ENCODE measurements at regions not wholly inside any gene's neighbourhood (a gene's known extent, or its start where the extent isn't known, plus 50 kb on each side); places are given as distances from the start of the nearest gene placed in this dataset.

- H3K4me2 ChIP-seq (replicated peaks; ENCODE audit: low read depth, low read length, poor library complexity, severe bottlenecking), result no peak overlapping the region
- H4K20me1 ChIP-seq (ENCODE audit: control insufficient read depth, insufficient read depth, low read length, poor library complexity, severe bottlenecking), result no peaks in the 10 kb centered on the region
- Mint-ChIP-seq H3K4me1 (no peaks in the 10 kb centered on the region), H3K27me3 (no peaks in the 10 kb centered on the region), H3K4me3 (no peak overlapping the region), H3K9me3 (ENCODE audit: insufficient read depth) (peaks cover 2% of the 10 kb centered on the region), H3K27ac (no peak overlapping the region)
- H3K27me3 ChIP-seq (replicated peaks in 1 of 4; ENCODE audit: control extremely low read depth in 1 of 4, control insufficient read depth in 3 of 4, insufficient read depth in 4 of 4, low read length in 3 of 4), result no peaks in the 10 kb centered on the region
- no peaks in the 10 kb centered on the region for H3K36me3 ChIP-seq (replicated peaks in 1 of 2; ENCODE audit: control extremely low read depth in 1 of 2, control insufficient read depth in 1 of 2, extremely low read depth in 1 of 2, insufficient read depth in 2 of 2, low read length in 1 of 2)
- intact Hi-C loops (cut with micrococcal nuclease), result no loop called here
- H3K9ac ChIP-seq (ENCODE audit: low read length), result no peak overlapping the region
- H3K4me3 ChIP-seq (ENCODE audit: control extremely low read depth in 1 of 5, extremely low read depth in 1 of 5, insufficient read depth in 1 of 5, low read depth in 2 of 5, low read length in 4 of 5), result no peak overlapping the region
- no peak overlapping the region for H3K27ac ChIP-seq (ENCODE audit: low read length in 2 of 2)
- no peak for DNase-seq
- H2AFZ ChIP-seq (ENCODE audit: insufficient read depth, low read depth, low read length, poor library complexity, severe bottlenecking), result no peak overlapping the region
- no peak for TF ChIP-seq EZH2 (IDR thresholded peaks at IDR 0.05; ENCODE audit: borderline replicate concordance, insufficient read depth, low read depth, low read length, poor library complexity, severe bottlenecking)
- TF ChIP-seq, protein P1, sequence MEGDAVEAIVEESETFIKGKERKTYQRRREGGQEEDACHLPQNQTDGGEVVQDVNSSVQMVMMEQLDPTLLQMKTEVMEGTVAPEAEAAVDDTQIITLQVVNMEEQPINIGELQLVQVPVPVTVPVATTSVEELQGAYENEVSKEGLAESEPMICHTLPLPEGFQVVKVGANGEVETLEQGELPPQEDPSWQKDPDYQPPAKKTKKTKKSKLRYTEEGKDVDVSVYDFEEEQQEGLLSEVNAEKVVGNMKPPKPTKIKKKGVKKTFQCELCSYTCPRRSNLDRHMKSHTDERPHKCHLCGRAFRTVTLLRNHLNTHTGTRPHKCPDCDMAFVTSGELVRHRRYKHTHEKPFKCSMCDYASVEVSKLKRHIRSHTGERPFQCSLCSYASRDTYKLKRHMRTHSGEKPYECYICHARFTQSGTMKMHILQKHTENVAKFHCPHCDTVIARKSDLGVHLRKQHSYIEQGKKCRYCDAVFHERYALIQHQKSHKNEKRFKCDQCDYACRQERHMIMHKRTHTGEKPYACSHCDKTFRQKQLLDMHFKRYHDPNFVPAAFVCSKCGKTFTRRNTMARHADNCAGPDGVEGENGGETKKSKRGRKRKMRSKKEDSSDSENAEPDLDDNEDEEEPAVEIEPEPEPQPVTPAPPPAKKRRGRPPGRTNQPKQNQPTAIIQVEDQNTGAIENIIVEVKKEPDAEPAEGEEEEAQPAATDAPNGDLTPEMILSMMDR (IDR thresholded peaks at IDR 0.05), result no peak
- no peaks in the 10 kb centered on the region for H3K9me3 ChIP-seq (ENCODE audit: control extremely low read depth in 1 of 3, control insufficient read depth in 2 of 3, insufficient read depth in 1 of 3, low read length in 2 of 3)
- no peaks in the 10 kb centered on the region for H3K79me2 ChIP-seq (ENCODE audit: control insufficient read depth, insufficient read depth, low read length)
- ChIA-PET POLR2A (no interaction called here), CTCF (no interaction called here)
- WGBS (ENCODE audit: insufficient coverage), result 95% methylated on average over 4 of the region's 5 CpGs
- ATAC-seq (ENCODE audit: low read depth), result no peak
- no peaks in the 10 kb centered on the region for H3K4me1 ChIP-seq (ENCODE audit: control insufficient read depth in 2 of 2, insufficient read depth in 2 of 2, low read length in 2 of 2)
These were observed 258.8 kb upstream of the NUDT12 start for GRCh38 chr5:103821361-103821760.

GRCh38 chr5:103808464-103809106, 246.0 kb upstream of the NUDT12 start:
- no peak for ATAC-seq (ENCODE audit: low read depth)

More at GRCh38 chr5:103808464-103809106, 246.0 kb upstream of the NUDT12 start:
- Histone ChIP-seq H3K9me3 (ENCODE audit: control extremely low read depth in 1 of 3, control insufficient read depth in 2 of 3, insufficient read depth in 1 of 3, low read length in 2 of 3) (no peaks in the 10 kb centered on the region), H3K27me3 (replicated peaks in 1 of 4; ENCODE audit: control extremely low read depth in 1 of 4, control insufficient read depth in 3 of 4, insufficient read depth in 4 of 4, low read length in 3 of 4) (no peaks in the 10 kb centered on the region), H3K4me3 (ENCODE audit: control extremely low read depth in 1 of 5, extremely low read depth in 1 of 5, insufficient read depth in 1 of 5, low read depth in 2 of 5, low read length in 4 of 5) (no peak overlapping the region), H3K36me3 (replicated peaks in 1 of 2; ENCODE audit: control extremely low read depth in 1 of 2, control insufficient read depth in 1 of 2, extremely low read depth in 1 of 2, insufficient read depth in 2 of 2, low read length in 1 of 2) (no peaks in the 10 kb centered on the region), H4K20me1 (ENCODE audit: control insufficient read depth, insufficient read depth, low read length, poor library complexity, severe bottlenecking) (no peaks in the 10 kb centered on the region), H3K4me1 (ENCODE audit: control insufficient read depth in 2 of 2, insufficient read depth in 2 of 2, low read length in 2 of 2) (no peaks in the 10 kb centered on the region), H3K79me2 (ENCODE audit: control insufficient read depth, insufficient read depth, low read length) (no peaks in the 10 kb centered on the region), H2AFZ (ENCODE audit: insufficient read depth, low read depth, low read length, poor library complexity, severe bottlenecking) (no peak overlapping the region), H3K4me2 (replicated peaks; ENCODE audit: low read depth, low read length, poor library complexity, severe bottlenecking) (no peak overlapping the region), H3K9ac (ENCODE audit: low read length) (no peak overlapping the region), H3K27ac (ENCODE audit: low read length in 2 of 2) (no peak overlapping the region)
- CTCF ChIA-PET, result no interaction called here
- Mint-ChIP-seq H3K4me1 (no peaks in the 10 kb centered on the region), H3K4me3 (no peak overlapping the region), H3K9me3 (ENCODE audit: insufficient read depth) (no peaks in the 10 kb centered on the region), H3K27me3 (no peaks in the 10 kb centered on the region), H3K27ac (no peak overlapping the region)
- intact Hi-C loops (cut with micrococcal nuclease), result no loop called here
- no peak for DNase-seq
- POLR2A ChIA-PET, result no interaction called here
- TF ChIP-seq EZH2 (IDR thresholded peaks at IDR 0.05; ENCODE audit: borderline replicate concordance, insufficient read depth, low read depth, low read length, poor library complexity, severe bottlenecking), result no peak
- TF ChIP-seq, protein P1 (IDR thresholded peaks at IDR 0.05), result no peak
- WGBS (ENCODE audit: insufficient coverage), result 83% methylated on average over 1 of the region's 3 CpGs
